Kidney (tissue), 13 donors: ENCODE measurements at regions not wholly inside any gene's neighbourhood (a gene's known extent, or its start where the extent isn't known, plus 50 kb on each side); places are given as distances from the start of the nearest gene placed in this dataset.
A peak's percentile ranks its signal among the peaks of the same experiment; 100 is the strongest.

ENCODE experiments used
- DNase-seq, 5 donors: peaks; one replicate each; pipeline ENCODE4 v3.0.0-alpha.2; 2013 to 2020
- FAIRE-seq: peaks from 2 replicates; lab custom pipeline; 2012; peaks lifted over from hg19 to GRCh38; lab: Jason Lieb, UNC
- H3K27ac ChIP-seq, 2 donors: one replicate each; pipeline ENCODE4 v1.7.0; 2013; ENCODE audit warnings: low read depth in 2 of 2, low read length in 2 of 2, inconsistent platforms in 1 of 2
- H3K27me3 ChIP-seq: one replicate; pipeline ENCODE4 v1.7.1; 2013; ENCODE audit warnings: low read length, inconsistent platforms; ENCODE audit not compliant: control insufficient read depth, insufficient read depth
- H3K36me3 ChIP-seq, 3 donors: one replicate each; pipeline versions ENCODE4 v1.7.0 to v1.7.1; 2013; ENCODE audit warnings: low read length in 3 of 3, control low read depth in 1 of 3, inconsistent platforms in 1 of 3; ENCODE audit not compliant: insufficient read depth in 3 of 3, control insufficient read depth in 2 of 3
- H3K4me1 ChIP-seq, 3 donors: one replicate each; pipeline versions ENCODE4 v1.7.0 to v1.7.1; 2013; ENCODE audit warnings: low read length in 3 of 3, inconsistent platforms in 1 of 3, low read depth in 1 of 3; ENCODE audit not compliant: control insufficient read depth in 2 of 3, insufficient read depth in 2 of 3
- H3K4me3 ChIP-seq, 3 donors: one replicate each; pipeline versions ENCODE4 v1.7.0 to v1.8.1; 2013; ENCODE audit warnings: low read length in 3 of 3, control low read depth in 1 of 3, inconsistent platforms in 1 of 3
- H3K9ac ChIP-seq, 3 donors: one replicate each; pipeline versions ENCODE4 v1.7.0 to v1.7.1; 2013; ENCODE audit warnings: low read length in 3 of 3, control low read depth in 1 of 3, inconsistent platforms in 1 of 3
- H3K9me3 ChIP-seq, 3 donors: one replicate each; pipeline versions ENCODE4 v1.7.0 to v1.7.1; 2013; ENCODE audit warnings: low read length in 3 of 3, control low read depth in 1 of 3, inconsistent platforms in 1 of 3; ENCODE audit not compliant: control insufficient read depth in 2 of 3, insufficient read depth in 1 of 3
- intact Hi-C: fragments of 100-400 bp; cut with DNase I; formaldehyde crosslinking; loops from one replicate; pipeline ENCODE4 v1.11.1; 2022
- TF ChIP-seq, protein P1 (sequence below): IDR thresholded peaks from 3 replicates; pipeline ENCODE4 v1.5.1; 2012; ENCODE audit warnings: mild to moderate bottlenecking, moderate library complexity, borderline replicate concordance; ENCODE audit not compliant: insufficient read depth; ENCODE audit errors: extremely low read depth
- donor health status: control.
- donor health status: control.
- donor health status: control.
- donor health status: control.
- donor health status: control.
- donor health status: DM: yes; HTN: yes; CAD: no.
- donor health status: Normal renal cell carcinoma (clear cell type).

DNA sequence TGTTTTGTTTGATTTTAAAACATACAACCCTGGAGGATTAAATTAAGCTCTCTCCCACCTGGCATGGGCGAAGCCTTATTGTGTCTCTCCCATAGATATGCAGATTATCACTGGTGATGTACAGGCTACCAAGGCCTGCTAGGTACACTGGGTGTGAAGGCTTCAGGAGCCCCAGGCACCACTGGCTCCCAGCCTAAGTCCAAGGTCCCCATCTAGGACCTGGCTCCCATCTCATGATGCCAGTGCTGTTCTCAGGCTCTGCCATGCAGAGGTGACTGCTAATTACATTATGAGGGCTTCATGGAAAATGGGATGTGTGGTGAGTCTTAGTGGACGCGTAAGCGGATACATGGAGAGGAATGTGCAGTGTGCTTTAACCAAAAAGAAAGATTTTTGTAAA, 201.2 kb upstream of the KLHL29 start:
- Histone ChIP-seq H3K4me1 (no peaks in the 10 kb centered on the region), H3K27me3 (no peaks in the 10 kb centered on the region), H3K9ac (no peak overlapping the region), H3K27ac (no peak overlapping the region), H3K9me3 (peaks cover 0 to 10% (median 0%) of the 10 kb centered on the region in 3 donors), H3K4me3 (no peak overlapping the region), H3K36me3 (no peaks in the 10 kb centered on the region)
- TF ChIP-seq, protein P1, sequence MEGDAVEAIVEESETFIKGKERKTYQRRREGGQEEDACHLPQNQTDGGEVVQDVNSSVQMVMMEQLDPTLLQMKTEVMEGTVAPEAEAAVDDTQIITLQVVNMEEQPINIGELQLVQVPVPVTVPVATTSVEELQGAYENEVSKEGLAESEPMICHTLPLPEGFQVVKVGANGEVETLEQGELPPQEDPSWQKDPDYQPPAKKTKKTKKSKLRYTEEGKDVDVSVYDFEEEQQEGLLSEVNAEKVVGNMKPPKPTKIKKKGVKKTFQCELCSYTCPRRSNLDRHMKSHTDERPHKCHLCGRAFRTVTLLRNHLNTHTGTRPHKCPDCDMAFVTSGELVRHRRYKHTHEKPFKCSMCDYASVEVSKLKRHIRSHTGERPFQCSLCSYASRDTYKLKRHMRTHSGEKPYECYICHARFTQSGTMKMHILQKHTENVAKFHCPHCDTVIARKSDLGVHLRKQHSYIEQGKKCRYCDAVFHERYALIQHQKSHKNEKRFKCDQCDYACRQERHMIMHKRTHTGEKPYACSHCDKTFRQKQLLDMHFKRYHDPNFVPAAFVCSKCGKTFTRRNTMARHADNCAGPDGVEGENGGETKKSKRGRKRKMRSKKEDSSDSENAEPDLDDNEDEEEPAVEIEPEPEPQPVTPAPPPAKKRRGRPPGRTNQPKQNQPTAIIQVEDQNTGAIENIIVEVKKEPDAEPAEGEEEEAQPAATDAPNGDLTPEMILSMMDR = no peak
- no peak for FAIRE-seq
- intact Hi-C loops = no loop called here
- no peak for DNase-seq

DNA sequence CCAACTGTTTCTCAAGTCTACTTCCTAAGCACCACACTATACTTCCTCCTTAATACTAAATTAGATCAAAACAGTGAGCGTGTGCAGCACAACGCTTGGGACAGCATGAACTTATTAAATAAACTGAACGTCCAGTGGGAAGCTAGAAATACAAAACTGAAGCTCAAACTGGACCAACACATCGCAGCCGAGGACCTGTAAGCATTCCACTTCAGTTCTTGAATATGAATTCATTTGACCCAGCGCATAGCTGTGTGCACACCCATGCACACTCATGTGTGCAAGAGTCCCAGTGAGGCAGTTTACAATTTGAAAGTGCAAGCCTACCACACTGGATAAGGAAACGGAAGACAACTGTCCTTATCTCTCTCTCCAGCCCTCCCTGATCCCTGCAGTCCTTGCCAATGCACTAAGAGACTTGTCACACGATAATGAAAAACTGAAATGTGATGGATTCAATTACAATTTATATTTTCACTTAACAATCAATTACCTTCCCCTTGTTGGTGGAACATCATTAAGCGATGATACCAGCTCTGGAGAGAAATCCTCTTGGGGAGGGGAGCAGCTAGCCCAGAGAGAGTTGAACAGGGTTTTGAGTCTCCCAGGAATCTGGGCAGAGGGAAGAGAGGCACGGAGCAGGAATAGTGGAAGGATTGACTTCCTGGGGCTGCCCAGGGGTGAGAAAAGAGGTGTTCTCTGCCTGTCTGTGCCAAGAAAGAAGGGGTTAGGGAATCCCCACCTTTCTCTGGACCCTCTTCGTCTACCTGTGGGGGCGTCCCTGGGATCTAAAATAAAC, 186.5 kb upstream of the KLHL29 start:
- H3K4me3 ChIP-seq = peak overlapping the region in 2 of 3 donors; percentile 27 to 59
- DNase-seq (no peak), FAIRE-seq (no peak)
- no peaks in the 10 kb centered on the region for H3K27me3 ChIP-seq
- TF ChIP-seq, protein P1 = no peak
- intact Hi-C loops = no loop called here
- H3K9me3 ChIP-seq = no peaks in the 10 kb centered on the region
- no peaks in the 10 kb centered on the region for H3K4me1 ChIP-seq
- no peaks in the 10 kb centered on the region for H3K36me3 ChIP-seq
- H3K27ac ChIP-seq = no peak overlapping the region
- H3K9ac ChIP-seq = no peak overlapping the region

DNA sequence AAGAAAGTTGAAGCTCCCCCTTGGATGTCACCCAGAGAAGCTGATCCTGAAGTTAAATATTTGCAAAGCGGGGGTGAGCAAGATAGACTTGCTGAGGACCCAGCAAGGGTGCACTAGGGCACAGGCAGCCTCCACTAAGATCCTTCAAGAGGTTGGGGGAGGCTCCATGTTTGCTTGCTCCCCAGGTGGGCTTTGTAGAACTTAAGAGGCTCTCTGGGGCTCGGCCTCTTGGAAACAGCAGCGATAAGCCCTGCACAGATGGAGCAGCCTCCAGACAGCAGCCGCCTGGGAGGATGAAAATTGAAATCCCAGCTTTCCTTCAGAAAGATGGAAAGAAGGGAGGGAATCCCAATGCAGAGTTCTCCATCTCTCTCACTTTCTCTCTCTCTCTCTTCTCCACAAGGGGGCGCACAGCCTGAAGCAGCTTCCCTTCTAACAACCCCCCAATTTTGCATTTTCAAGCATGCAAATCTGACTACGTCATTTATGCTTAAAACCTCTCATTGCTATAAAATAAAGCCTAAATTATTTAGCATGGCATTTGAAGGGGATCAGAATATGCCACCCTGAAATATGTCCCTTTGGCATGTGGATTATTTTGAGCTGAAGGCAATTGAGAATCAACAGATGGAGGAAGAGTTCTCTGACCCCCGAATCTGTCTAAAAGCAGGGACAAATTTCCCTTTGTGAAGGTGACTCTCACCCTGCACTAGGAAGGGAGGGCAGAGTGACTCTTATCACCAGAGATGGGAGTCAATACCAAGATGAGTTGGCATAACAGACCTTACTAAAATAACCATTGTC, 185.7 kb upstream of the KLHL29 start:
- intact Hi-C loops = no loop called here
- Histone ChIP-seq H3K4me3 (peak overlapping the region in 1 of 3 donors; percentile 27), H3K9ac (no peak overlapping the region), H3K27ac (no peak overlapping the region), H3K27me3 (no peaks in the 10 kb centered on the region), H3K4me1 (no peaks in the 10 kb centered on the region), H3K9me3 (no peaks in the 10 kb centered on the region), H3K36me3 (no peaks in the 10 kb centered on the region)
- TF ChIP-seq, protein P1 = no peak
- DNase-seq (no peak), FAIRE-seq (no peak)
